H1 (cell line): ENCODE measurements at regions not wholly inside any gene's neighbourhood (a gene's known extent, or its start where the extent isn't known, plus 50 kb on each side); places are given as distances from the start of the nearest gene placed in this dataset.

Experiments used
- CTCF ChIA-PET: fragments of 300-600 bp; sonication (Branson Sonifier 250); formaldehyde crosslinking; loops from one replicate; lab custom pipeline; 2021; ENCODE audit not compliant: partially characterized antibody; lab: Charles Lee
- POLR2A ChIA-PET: fragments of 300-600 bp; sonication (Branson Sonifier 250); formaldehyde crosslinking; loops from one replicate; lab custom pipeline; 2021; ENCODE audit warnings: inconsistent platforms; ENCODE audit not compliant: partially characterized antibody; lab: Charles Lee
- DNase-seq, 2 experiments: peaks; one replicate each; pipeline versions ENCODE4 v3.0.0 to v3.0.0-alpha.2; 2010 to 2022; ENCODE audit warnings: low spot score in 2 of 2, low read depth in 1 of 2, mixed read lengths in 1 of 2
- FAIRE-seq: peaks from 2 replicates; lab custom pipeline; 2011; peaks lifted over from hg19 to GRCh38; lab: Jason Lieb, UNC
- H2AFZ ChIP-seq: 2 replicates; pipeline ENCODE4 v1.8.1; 2012; ENCODE audit warnings: low read length, inconsistent platforms
- H2AK5ac ChIP-seq: 2 replicates; pipeline ENCODE4 v1.6.1; 2013; ENCODE audit warnings: low read depth, low read length
- H2BK120ac ChIP-seq: replicated peaks from 2 replicates; pipeline ENCODE3; 2013; ENCODE audit warnings: low read depth, low read length, inconsistent platforms
- H2BK12ac ChIP-seq: 2 replicates; pipeline ENCODE4 v1.6.1; 2013; ENCODE audit warnings: low read depth, low read length
- H2BK15ac ChIP-seq: 2 replicates; pipeline ENCODE4 v1.6.1; 2013; ENCODE audit warnings: low read length
- H2BK20ac ChIP-seq: 2 replicates; pipeline ENCODE4 v1.6.1; 2013; ENCODE audit warnings: low read length
- H2BK5ac ChIP-seq: 2 replicates; pipeline ENCODE4 v1.6.1; 2013; ENCODE audit warnings: low read depth, low read length
- H3K14ac ChIP-seq: 2 replicates; pipeline ENCODE4 v1.6.1; 2013; ENCODE audit warnings: inconsistent platforms; ENCODE audit not compliant: insufficient read length
- H3K18ac ChIP-seq: 2 replicates; pipeline ENCODE4 v1.6.1; 2013; ENCODE audit warnings: low read length; ENCODE audit errors: extremely low read depth
- H3K23ac ChIP-seq: 2 replicates; pipeline ENCODE4 v1.6.1; 2013; ENCODE audit warnings: inconsistent platforms; ENCODE audit not compliant: insufficient read length
- H3K23me2 ChIP-seq: 2 replicates; pipeline ENCODE4 v1.6.1; 2013; ENCODE audit warnings: low read depth, low read length
- H3K27ac ChIP-seq: 2 replicates; pipeline ENCODE4 v1.6.1; 2011; ENCODE audit warnings: low read depth, low read length, inconsistent platforms
- H3K27me3 ChIP-seq, 4 experiments: replicated peaks in 1 of 4; 1 replicate in 1 of 4; 2 replicates in 3 of 4; pipeline versions ENCODE4 v1.6.1 to v1.8.1; 2011 to 2013; ENCODE audit warnings: low read length in 3 of 4, mild to moderate bottlenecking in 3 of 4, inconsistent platforms in 2 of 4, mixed read lengths in 2 of 4, moderate library complexity in 1 of 4; ENCODE audit not compliant: control insufficient read depth in 3 of 4, insufficient read depth in 3 of 4; ENCODE audit errors: extremely low read depth in 1 of 4
- H3K36me3 ChIP-seq, 4 experiments: 2 replicates each; pipeline versions ENCODE4 v1.6.1 to v1.8.1; 2011 to 2013; ENCODE audit warnings: mild to moderate bottlenecking in 4 of 4, low read length in 3 of 4, moderate library complexity in 2 of 4, control low read depth in 1 of 4, inconsistent platforms in 1 of 4; ENCODE audit not compliant: insufficient read depth in 4 of 4, control insufficient read depth in 2 of 4
- H3K4ac ChIP-seq: replicated peaks from 2 replicates; pipeline ENCODE3; 2013; ENCODE audit warnings: low read length, low read depth, mixed read lengths, inconsistent platforms; ENCODE audit not compliant: insufficient read length
- H3K4me1 ChIP-seq, 4 experiments: replicated peaks in 1 of 4; 1 replicate in 1 of 4; 2 replicates in 3 of 4; pipeline versions ENCODE4 v1.6.1 to v1.8.1; 2011 to 2013; ENCODE audit warnings: low read length in 3 of 4, inconsistent platforms in 2 of 4, mixed read lengths in 1 of 4; ENCODE audit not compliant: insufficient read depth in 4 of 4, control insufficient read depth in 3 of 4
- H3K4me2 ChIP-seq, 2 experiments: 2 replicates each; pipeline versions ENCODE4 v1.6.1 to v1.8.1; 2011 to 2013; ENCODE audit warnings: low read depth in 2 of 2, low read length in 2 of 2, control low read depth in 1 of 2, inconsistent platforms in 1 of 2, mild to moderate bottlenecking in 1 of 2; ENCODE audit not compliant: insufficient read depth in 1 of 2
- H3K4me3 ChIP-seq, 4 experiments: fragments of 200-600, 300-600 bp in 1 of 4; sonication (generic), shearing (Covaris generic), sonication (Bioruptor Twin) in 1 of 4; 2 replicates each; pipeline versions ENCODE4 v1.5.1 to v1.8.1; 2011 to 2016; ENCODE audit warnings: low read length in 4 of 4, low read depth in 3 of 4, control low read depth in 2 of 4, inconsistent platforms in 2 of 4, mild to moderate bottlenecking in 2 of 4, mixed read lengths in 1 of 4, moderate library complexity in 1 of 4; ENCODE audit not compliant: insufficient read depth in 2 of 4; ENCODE audit errors: extremely low read depth in 1 of 4
- H3K56ac ChIP-seq: replicated peaks from 2 replicates; pipeline ENCODE3; 2013; ENCODE audit warnings: low read depth, mild to moderate bottlenecking, mixed read lengths, low read length, inconsistent platforms; ENCODE audit not compliant: insufficient read length
- H3K79me1 ChIP-seq: 2 replicates; pipeline ENCODE4 v1.6.1; 2013; ENCODE audit warnings: low read depth, low read length, control low read depth
- H3K79me2 ChIP-seq, 2 experiments: 2 replicates each; pipeline versions ENCODE4 v1.6.1 to v1.8.1; 2012 to 2013; ENCODE audit warnings: low read length in 2 of 2, mild to moderate bottlenecking in 2 of 2, inconsistent platforms in 1 of 2; ENCODE audit not compliant: insufficient read depth in 2 of 2, control insufficient read depth in 1 of 2
- H3K9ac ChIP-seq, 4 experiments: replicated peaks in 1 of 4; 1 replicate in 1 of 4; 2 replicates in 3 of 4; pipeline versions ENCODE4 v1.6.1 to v1.8.1; 2011 to 2013; ENCODE audit warnings: low read depth in 3 of 4, low read length in 3 of 4, control low read depth in 2 of 4, mild to moderate bottlenecking in 2 of 4, moderate library complexity in 2 of 4, inconsistent platforms in 1 of 4; ENCODE audit errors: extremely low read depth in 1 of 4
- H3K9me3 ChIP-seq, 2 experiments: 2 replicates each; pipeline versions ENCODE4 v1.6.1 to v1.8.1; 2012 to 2013; ENCODE audit warnings: mild to moderate bottlenecking in 2 of 2, moderate library complexity in 2 of 2, control low read depth in 1 of 2, inconsistent platforms in 1 of 2, low read depth in 1 of 2, low read length in 1 of 2, mixed read lengths in 1 of 2; ENCODE audit not compliant: insufficient read depth in 2 of 2
- H4K20me1 ChIP-seq, 2 experiments: replicated peaks in 1 of 2; 2 replicates each; pipeline versions ENCODE3 to v1.8.1; 2011 to 2013; ENCODE audit warnings: inconsistent platforms in 2 of 2, low read length in 2 of 2, mild to moderate bottlenecking in 1 of 2; ENCODE audit not compliant: insufficient read depth in 2 of 2, control insufficient read depth in 1 of 2
- H4K5ac ChIP-seq: 2 replicates; pipeline ENCODE4 v1.6.1; 2013; ENCODE audit warnings: low read length, low read depth, mixed read lengths, inconsistent platforms; ENCODE audit not compliant: insufficient read length
- H4K8ac ChIP-seq: 2 replicates; pipeline ENCODE4 v1.8.0; 2013; ENCODE audit warnings: mild to moderate bottlenecking, moderate library complexity, low read length, inconsistent platforms; ENCODE audit not compliant: insufficient read depth; ENCODE audit errors: extremely low read depth
- H4K91ac ChIP-seq: replicated peaks from 2 replicates; pipeline ENCODE3; 2013; ENCODE audit warnings: low read length, mixed read lengths, inconsistent platforms; ENCODE audit not compliant: insufficient read length
- CBX5 ChIP-seq: fragments of 300-800, 300-1000 bp; sonication (generic); IDR thresholded peaks from 2 replicates; pipeline ENCODE4 v1.7.1; 2016; ENCODE audit warnings: antibody characterized with exemption, low read length, low read depth
- CTCF ChIP-seq, 3 experiments: IDR thresholded peaks; 1 replicate in 2 of 3; 2 replicates in 1 of 3; pipeline versions ENCODE4 v1.5.1 to v1.6.1; 2011; ENCODE audit warnings: low read length in 3 of 3, mild to moderate bottlenecking in 3 of 3, inconsistent platforms in 2 of 3, low read depth in 1 of 3, moderate library complexity in 1 of 3; ENCODE audit not compliant: insufficient read depth in 1 of 3; ENCODE audit errors: control extremely low read depth in 1 of 3
- EGR1 ChIP-seq: IDR thresholded peaks from 2 replicates; pipeline ENCODE4 v1.6.1; 2011; ENCODE audit warnings: low read depth, low read length, borderline replicate concordance
- FOSL1 ChIP-seq: IDR thresholded peaks from 2 replicates; pipeline ENCODE4 v1.6.1; 2011; ENCODE audit warnings: mild to moderate bottlenecking, low read depth, low read length, moderate library complexity; ENCODE audit not compliant: insufficient read depth
- GABPA ChIP-seq: IDR thresholded peaks from 2 replicates; pipeline ENCODE4 v1.6.1; 2011; ENCODE audit warnings: mild to moderate bottlenecking, low read length, moderate library complexity, borderline replicate concordance; ENCODE audit not compliant: insufficient read depth
- HDAC6 ChIP-seq: IDR thresholded peaks from one replicate; pipeline ENCODE4 v1.7.1; 2012; ENCODE audit warnings: low read depth, mild to moderate bottlenecking, inconsistent platforms, low read length, moderate library complexity
- PHF8 ChIP-seq: fragments of 200-600 bp; sonication (generic); conservative IDR thresholded peaks from 2 replicates; pipeline ENCODE4 v1.7.1; 2012; ENCODE audit warnings: low read depth, mild to moderate bottlenecking, inconsistent platforms, low read length, moderate library complexity
- RBBP5 ChIP-seq: IDR thresholded peaks from 2 replicates; pipeline ENCODE4 v1.7.1; 2012; ENCODE audit warnings: low read depth, mild to moderate bottlenecking, inconsistent platforms, low read length, moderate library complexity, borderline replicate concordance
- RFX5 ChIP-seq: IDR thresholded peaks from 2 replicates; pipeline ENCODE4 v1.6.1; 2011; ENCODE audit warnings: low read depth, low read length, improper control_type of control experiment, borderline replicate concordance
- TCF12 ChIP-seq: IDR thresholded peaks from 2 replicates; pipeline ENCODE4 v1.6.1; 2011; ENCODE audit warnings: low read depth, mild to moderate bottlenecking, low read length
- YY1 ChIP-seq: IDR thresholded peaks from 2 replicates; pipeline ENCODE4 v1.6.1; 2011; ENCODE audit warnings: low read depth, mild to moderate bottlenecking, low read length
- WGBS, 2 experiments: shearing (Covaris generic) in 1 of 2; methylation state at CpG; one replicate each; pipeline versions ENCODE4 v1.1.6 to v1.1.7; 2013 to 2015; ENCODE audit warnings: low lambda C conversion rate in 2 of 2, mixed read lengths in 2 of 2, inconsistent platforms in 1 of 2, low coverage in 1 of 2, missing lambda C conversion rate in 1 of 2; ENCODE audit not compliant: insufficient replicate concordance in 2 of 2, insufficient coverage in 1 of 2, insufficient read length in 1 of 2; ENCODE audit errors: extremely low coverage in 1 of 2, missing lambda C conversion rate in 1 of 2; 5-methylcytosine and 5-hydroxymethylcytosine counted together
- TF ChIP-seq, protein P1 (sequence below): IDR thresholded peaks from 2 replicates; pipeline ENCODE4 v1.6.1; 2012; ENCODE audit warnings: inconsistent platforms

DNA sequence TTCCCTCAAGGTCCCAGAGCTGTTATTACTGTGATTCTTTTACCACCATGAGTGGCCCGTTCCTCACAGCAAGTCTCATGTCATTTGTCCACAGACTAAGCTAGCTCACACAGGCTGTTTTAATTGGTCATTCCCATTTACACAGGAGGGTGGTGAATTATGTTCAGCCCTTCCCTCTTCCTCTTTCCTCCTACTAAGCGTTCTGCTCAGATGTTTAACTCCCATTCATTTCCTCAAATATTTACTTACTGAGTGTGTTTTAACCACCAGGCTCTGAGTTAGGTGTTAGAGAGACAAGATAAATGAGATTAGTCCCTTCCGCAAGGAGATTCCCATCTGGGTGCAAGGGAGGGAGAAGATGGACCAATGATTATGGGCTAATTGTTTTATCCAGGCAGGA, 403.6 kb upstream of the ACVR2A start:
- Histone ChIP-seq H3K4ac (no peak overlapping the region), H3K56ac (no peak overlapping the region), H2AFZ (no peak overlapping the region), H2BK12ac (no peak overlapping the region), H3K23ac (no peak overlapping the region), H4K8ac (no peak overlapping the region), H3K4me1 (no peaks in the 10 kb centered on the region), H4K5ac (no peak overlapping the region), H3K4me3 (no peak overlapping the region), H3K79me1 (no peaks in the 10 kb centered on the region), H3K36me3 (no peaks in the 10 kb centered on the region), H3K4me2 (no peak overlapping the region), H3K9me3 (0 out of 4 replicates have a peak, but pooled peaks cover 0 to under 1% of the 10 kb centered on the region in 2 experiments), H2BK15ac (no peak overlapping the region), H3K14ac (no peak overlapping the region), H3K9ac (no peak overlapping the region), H4K20me1 (no peaks in the 10 kb centered on the region), H3K18ac (no peak overlapping the region), H3K27ac (no peak overlapping the region), H4K91ac (no peak overlapping the region), H2BK5ac (no peak overlapping the region), H3K27me3 (no peaks in the 10 kb centered on the region), H3K79me2 (no peaks in the 10 kb centered on the region), H2BK120ac (no peak overlapping the region), H2AK5ac (no peak overlapping the region), H2BK20ac (no peak overlapping the region), H3K23me2 (no peaks in the 10 kb centered on the region)
- ChIA-PET POLR2A (no interaction called here), CTCF (interaction anchor here (1.2 to 1.5 kb wide), 2 partner anchors 10 to 396 kb away, joined by 3 to 7 read pairs; no protein-coding TSS in a partner anchor)
- DNase-seq (no peak), FAIRE-seq (no peak)
- 97% methylated on average over 3 of the region's 3 CpGs; no CpG with 5 or more reads in 1 of the 2 experiments for WGBS, 2 experiments
- no peak for TF ChIP-seq TCF12
- no peak for TF ChIP-seq HDAC6
- TF ChIP-seq, protein P1, sequence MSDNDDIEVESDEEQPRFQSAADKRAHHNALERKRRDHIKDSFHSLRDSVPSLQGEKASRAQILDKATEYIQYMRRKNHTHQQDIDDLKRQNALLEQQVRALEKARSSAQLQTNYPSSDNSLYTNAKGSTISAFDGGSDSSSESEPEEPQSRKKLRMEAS: no peak
- no peak for TF ChIP-seq RFX5
- TF ChIP-seq CBX5: no peak
- TF ChIP-seq PHF8: no peak
- TF ChIP-seq RBBP5: no peak
- TF ChIP-seq CTCF (IDR thresholded peaks at IDR 0.05; ENCODE audit: control extremely low read depth in 1 of 3, insufficient read depth in 1 of 3, low read depth in 1 of 3, low read length in 3 of 3): no peak
- no peak for TF ChIP-seq EGR1
- TF ChIP-seq YY1: no peak
- no peak for TF ChIP-seq FOSL1
- no peak for TF ChIP-seq GABPA
